ENCODE measurements at regions not wholly inside any gene's neighbourhood (a gene's known extent, or its start where the extent isn't known, plus 50 kb on each side); places are given as distances from the start of the nearest gene placed in this dataset.

GRCh38 chr21:39118604-39119215, 64.5 kb downstream of the PSMG1 start:
- no peaks in the 10 kb centered on the region for H3K27me3 ChIP-seq
- intact Hi-C loops (cut with DNase I): no loop called here
- H3K9me3 ChIP-seq: no peaks in the 10 kb centered on the region
- H3K36me3 ChIP-seq (replicated peaks in 1 of 2; ENCODE audit: insufficient read depth in 1 of 2, low read depth in 2 of 2): no peaks in the 10 kb centered on the region
- 67 to 80% methylated on average over 3 to 8 of the region's 8 CpGs for WGBS, 2 donors
- no peak for DNase-seq
- H3K4me1 ChIP-seq: no peaks in the 10 kb centered on the region
- TF ChIP-seq POLR2A (IDR thresholded peaks at IDR 0.05): no peak
- TF ChIP-seq, protein P1, sequence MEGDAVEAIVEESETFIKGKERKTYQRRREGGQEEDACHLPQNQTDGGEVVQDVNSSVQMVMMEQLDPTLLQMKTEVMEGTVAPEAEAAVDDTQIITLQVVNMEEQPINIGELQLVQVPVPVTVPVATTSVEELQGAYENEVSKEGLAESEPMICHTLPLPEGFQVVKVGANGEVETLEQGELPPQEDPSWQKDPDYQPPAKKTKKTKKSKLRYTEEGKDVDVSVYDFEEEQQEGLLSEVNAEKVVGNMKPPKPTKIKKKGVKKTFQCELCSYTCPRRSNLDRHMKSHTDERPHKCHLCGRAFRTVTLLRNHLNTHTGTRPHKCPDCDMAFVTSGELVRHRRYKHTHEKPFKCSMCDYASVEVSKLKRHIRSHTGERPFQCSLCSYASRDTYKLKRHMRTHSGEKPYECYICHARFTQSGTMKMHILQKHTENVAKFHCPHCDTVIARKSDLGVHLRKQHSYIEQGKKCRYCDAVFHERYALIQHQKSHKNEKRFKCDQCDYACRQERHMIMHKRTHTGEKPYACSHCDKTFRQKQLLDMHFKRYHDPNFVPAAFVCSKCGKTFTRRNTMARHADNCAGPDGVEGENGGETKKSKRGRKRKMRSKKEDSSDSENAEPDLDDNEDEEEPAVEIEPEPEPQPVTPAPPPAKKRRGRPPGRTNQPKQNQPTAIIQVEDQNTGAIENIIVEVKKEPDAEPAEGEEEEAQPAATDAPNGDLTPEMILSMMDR (IDR thresholded peaks at IDR 0.05): no peak
- ATAC-seq: no peak
- H3K4me3 ChIP-seq: no peak overlapping the region
- H3K27ac ChIP-seq: no peak overlapping the region

DNA sequence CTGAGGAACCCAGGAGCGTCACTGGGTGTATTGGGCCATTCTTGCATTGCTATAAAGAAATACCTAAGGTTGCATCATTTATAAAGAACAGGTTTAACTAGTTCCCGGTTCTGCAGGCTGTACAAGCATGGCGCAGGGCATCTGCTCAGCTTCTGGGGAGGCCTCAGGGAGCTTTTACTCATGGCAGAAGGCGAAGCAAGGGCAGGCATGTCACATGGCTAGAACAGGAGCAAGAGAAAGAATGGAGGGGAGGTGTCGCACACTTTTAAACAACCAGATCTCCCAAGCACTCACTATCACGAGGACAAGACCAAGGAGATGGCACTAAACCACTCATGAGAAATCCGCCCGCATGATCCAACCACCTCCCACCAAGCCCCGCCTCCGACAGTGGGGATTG, 65.2 kb downstream of the PSMG1 start:
- H3K4me1 ChIP-seq: no peaks in the 10 kb centered on the region
- ATAC-seq: no peak
- DNase-seq: no peak
- 84 to 86% methylated on average over 10 of the region's 10 CpGs for WGBS, 2 donors
- H3K36me3 ChIP-seq (replicated peaks in 1 of 2; ENCODE audit: insufficient read depth in 1 of 2, low read depth in 2 of 2): no peaks in the 10 kb centered on the region
- no peak overlapping the region for H3K27ac ChIP-seq
- no peak overlapping the region for H3K4me3 ChIP-seq
- no peaks in the 10 kb centered on the region for H3K27me3 ChIP-seq
- TF ChIP-seq POLR2A (IDR thresholded peaks at IDR 0.05): no peak
- TF ChIP-seq, protein P1 (IDR thresholded peaks at IDR 0.05): no peak
- no peaks in the 10 kb centered on the region for H3K9me3 ChIP-seq
- intact Hi-C loops (cut with DNase I): no loop called here

- Histone ChIP-seq H3K36me3 (replicated peaks in 1 of 2; ENCODE audit: insufficient read depth in 1 of 2, low read depth in 2 of 2) (no peaks in the 10 kb centered on the region), H3K9me3 (no peaks in the 10 kb centered on the region), H3K27ac (no peak overlapping the region), H3K4me1 (no peaks in the 10 kb centered on the region), H3K4me3 (no peak overlapping the region), H3K27me3 (no peaks in the 10 kb centered on the region)
- no peak for TF ChIP-seq POLR2A (IDR thresholded peaks at IDR 0.05)
- TF ChIP-seq, protein P1 (IDR thresholded peaks at IDR 0.05): no peak
- intact Hi-C loops (cut with DNase I): no loop called here
- ATAC-seq (no peak), DNase-seq (no peak)
- WGBS, 2 donors: 85 to 86% methylated on average over 11 of the region's 11 CpGs
Observed at GRCh38 chr21:39117440-39117970, 65.7 kb downstream of the PSMG1 start.

GRCh38 chr21:39116761-39117439, 66.4 kb downstream of the PSMG1 start:
- ATAC-seq (no peak), DNase-seq (no peak)
- H3K9me3 ChIP-seq: no peaks in the 10 kb centered on the region
- no peak overlapping the region for H3K27ac ChIP-seq
- WGBS, 2 donors: 86 to 95% methylated on average over 10 to 19 of the region's 19 CpGs
- TF ChIP-seq, protein P1 (IDR thresholded peaks at IDR 0.05): no peak
- TF ChIP-seq POLR2A (IDR thresholded peaks at IDR 0.05): no peak
- intact Hi-C loops (cut with DNase I): no loop called here
- no peak overlapping the region for H3K4me3 ChIP-seq
- no peaks in the 10 kb centered on the region for H3K4me1 ChIP-seq
- H3K27me3 ChIP-seq: no peaks in the 10 kb centered on the region
- H3K36me3 ChIP-seq (replicated peaks in 1 of 2; ENCODE audit: insufficient read depth in 1 of 2, low read depth in 2 of 2): no peaks in the 10 kb centered on the region

Data from body of pancreas (tissue), 4 donors.